HG03457 (cell line): ENCODE measurements at regions not wholly inside any gene's neighbourhood (a gene's known extent, or its start where the extent isn't known, plus 50 kb on each side); places are given as distances from the start of the nearest gene placed in this dataset.

Source experiments
- ATAC-seq: cut with Tn5 transposase; IDR thresholded peaks from one replicate; pipeline ENCODE4 v1.9.1; 2021; ENCODE audit warnings: moderate number of reproducible peaks; ENCODE audit not compliant: unreplicated experiment

DNA sequence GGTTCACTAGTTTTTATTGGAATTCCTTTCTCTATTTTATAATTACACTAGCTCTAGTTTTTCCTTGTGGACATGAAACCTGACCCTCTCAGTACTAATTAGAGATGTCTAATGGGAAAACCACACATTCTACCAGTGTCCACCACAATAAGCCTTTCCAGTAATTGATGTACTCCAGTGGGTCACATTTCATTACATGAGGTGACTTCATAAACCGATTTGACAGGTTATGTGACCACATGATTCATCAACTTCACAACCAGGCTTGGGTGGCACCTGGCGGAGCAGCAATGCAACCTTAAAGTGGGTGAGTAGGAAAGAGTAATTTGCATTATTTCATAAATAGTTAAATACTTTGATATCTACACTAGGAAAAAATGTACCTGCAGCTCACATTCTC, 284.2 kb upstream of the ADAMTS16 start:
- ATAC-seq: no peak

DNA sequence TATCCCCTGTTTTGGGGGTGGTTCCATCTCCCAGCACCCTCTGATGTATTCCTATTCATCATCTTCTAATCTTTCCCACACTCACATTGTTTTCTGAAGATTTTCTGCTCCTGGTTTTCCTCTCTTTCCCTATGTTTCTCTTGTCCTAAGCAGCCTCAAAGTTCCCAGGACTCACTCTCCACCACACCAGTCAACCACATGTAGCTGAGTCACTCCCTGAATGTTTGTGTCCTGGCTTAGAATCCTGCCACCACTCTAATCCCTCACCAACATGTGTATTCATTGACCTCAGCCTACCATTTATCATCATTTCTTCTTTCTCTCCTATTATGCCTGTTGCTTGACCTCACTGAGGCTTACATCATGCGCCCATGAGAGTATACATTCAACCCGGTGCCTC, 282.4 kb upstream of the ADAMTS16 start:
- ATAC-seq: no peak

DNA sequence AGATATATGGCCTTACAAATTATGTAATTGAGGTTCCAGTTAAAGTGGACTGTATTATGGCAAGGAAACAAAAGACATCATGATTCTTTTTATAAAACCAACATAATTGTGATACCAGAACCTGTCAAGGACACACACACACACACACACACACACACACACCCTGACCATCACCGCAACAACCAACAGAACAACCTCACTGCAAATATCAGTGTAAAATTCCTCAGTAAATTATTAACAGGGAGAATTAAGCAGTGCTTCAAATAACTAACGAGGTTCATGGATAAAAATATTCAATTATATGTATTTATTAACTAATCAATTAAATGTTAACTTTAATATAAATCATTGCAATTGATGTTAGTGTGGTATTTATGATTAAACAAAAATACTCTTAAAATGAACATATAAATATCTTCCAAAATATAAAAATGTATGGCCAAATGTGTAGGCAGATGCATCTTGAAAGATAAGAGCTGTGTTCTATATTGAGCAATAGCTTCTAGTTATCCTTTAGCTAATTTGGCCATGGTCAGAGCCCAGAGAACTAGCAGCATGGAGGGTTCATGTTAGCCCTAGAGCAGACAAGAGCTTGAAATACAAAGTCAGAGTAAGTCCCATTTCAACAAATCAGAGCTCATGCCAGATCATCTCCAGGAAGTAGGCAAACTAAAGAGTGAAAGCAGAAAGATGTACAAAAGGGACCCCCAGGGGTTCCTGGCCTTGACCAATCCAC, 280.5 kb upstream of the ADAMTS16 start:
- ATAC-seq: no peak

DNA sequence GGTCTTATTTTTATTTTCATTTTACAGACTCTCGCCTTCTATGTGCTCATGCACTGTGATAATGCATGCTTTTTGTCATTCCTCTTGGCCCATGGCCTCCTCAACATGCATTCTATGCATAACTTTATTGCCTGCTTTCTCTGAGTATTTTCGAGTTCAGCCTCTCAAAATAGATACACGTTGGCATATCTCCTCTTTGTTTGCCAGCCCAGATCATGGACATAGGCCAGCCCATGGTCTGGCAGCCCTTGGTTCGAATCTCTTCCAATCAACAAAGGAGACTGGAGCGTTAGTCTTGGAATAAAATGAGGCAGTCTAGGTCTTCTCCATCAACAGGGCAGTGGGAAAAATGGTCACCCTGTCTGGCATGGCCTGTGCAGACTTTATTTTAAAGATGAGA, 279.5 kb upstream of the ADAMTS16 start:
- no peak for ATAC-seq

DNA sequence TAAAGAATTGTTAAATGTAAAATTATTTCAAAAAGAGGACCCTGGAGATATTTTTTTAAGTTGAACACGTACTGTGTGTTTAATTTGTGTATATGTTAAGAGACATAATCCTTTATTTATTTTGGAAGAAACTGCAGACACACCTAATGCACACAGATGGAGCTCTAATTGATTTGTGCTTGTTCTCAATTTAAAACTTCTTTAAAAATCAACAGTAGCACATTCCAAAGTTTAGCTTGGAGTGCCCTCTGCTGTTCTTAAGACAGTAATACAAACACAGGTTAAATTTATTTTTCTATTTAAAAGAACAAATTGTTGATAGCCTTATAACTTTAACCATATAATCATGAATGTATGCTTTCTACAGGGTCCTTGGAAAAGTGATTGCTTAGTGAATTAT, 277.6 kb upstream of the ADAMTS16 start:
- ATAC-seq: no peak

DNA sequence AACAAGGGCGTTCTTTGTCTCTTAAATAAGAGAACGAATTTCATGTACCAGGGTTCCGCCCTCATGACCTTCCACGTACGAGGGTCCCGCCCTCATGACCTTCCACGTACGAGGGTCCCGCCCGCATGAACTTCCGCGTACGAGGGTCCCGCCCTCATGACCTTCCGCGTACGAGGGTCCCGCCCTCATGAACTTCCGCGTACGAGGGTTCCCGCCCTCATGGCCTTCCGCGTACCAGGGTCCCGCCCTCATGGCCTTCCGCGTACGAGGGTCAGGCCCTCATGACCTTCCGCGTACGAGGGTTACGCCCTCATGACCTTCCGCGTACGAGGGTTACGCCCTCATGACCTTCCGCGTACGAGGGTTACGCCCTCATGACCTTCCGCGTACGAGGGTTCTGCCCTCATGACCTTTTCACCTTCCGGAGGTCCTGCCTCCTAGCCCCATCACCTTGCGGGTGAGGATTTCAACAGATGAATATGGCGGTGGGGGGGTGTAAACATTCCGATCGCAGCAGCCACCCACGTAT, 273.9 kb upstream of the ADAMTS16 start:
- ATAC-seq: no peak

DNA sequence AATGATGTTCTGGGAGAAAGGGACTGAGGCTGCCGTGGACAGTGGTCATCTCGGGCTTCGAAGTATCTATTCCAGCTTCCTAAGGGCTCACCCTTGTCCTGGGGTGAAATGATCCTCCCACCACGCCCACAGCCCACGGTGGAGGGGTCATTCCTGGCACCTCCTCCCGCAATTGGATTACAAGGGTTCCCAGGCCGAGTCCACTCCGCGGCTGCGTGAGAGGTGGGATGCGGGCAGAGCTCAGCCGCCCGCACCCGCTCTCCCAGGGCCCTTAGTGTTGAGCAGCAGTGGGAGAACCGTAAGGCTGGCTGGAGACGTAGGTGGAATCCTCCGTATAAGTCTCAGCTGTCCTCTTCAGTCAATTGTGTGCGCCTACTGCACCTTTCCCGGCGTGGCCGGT, 273.3 kb upstream of the ADAMTS16 start:
- ATAC-seq: no peak

DNA sequence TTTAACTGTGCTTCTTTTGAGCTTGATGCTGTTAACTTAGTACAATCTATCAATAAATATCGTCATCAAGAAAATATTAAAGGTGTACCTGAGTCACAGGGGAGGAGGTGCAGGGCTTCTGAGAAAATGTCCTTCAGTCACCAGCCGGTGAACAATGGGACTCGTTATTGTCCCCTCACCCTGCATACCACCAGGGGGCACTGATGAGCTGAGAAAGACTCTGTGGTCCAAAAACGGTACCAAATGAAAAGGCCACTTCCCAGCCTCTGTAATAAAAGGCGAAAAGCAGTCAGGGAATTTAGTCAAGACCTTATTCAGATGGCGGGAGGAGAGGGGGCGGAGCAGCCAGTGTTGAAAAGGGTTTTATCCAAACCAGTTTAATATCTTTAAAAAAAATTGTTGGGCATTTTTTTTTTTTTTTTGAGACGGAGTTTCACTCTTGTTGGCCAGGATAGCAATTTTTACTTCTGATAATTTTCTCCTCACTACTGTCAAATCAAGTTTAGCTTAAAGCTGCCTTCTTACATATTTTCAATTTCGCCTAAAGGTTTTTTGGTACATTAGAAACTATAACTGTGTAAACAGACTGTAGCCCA, 271.9 kb upstream of the ADAMTS16 start:
- no peak for ATAC-seq

DNA sequence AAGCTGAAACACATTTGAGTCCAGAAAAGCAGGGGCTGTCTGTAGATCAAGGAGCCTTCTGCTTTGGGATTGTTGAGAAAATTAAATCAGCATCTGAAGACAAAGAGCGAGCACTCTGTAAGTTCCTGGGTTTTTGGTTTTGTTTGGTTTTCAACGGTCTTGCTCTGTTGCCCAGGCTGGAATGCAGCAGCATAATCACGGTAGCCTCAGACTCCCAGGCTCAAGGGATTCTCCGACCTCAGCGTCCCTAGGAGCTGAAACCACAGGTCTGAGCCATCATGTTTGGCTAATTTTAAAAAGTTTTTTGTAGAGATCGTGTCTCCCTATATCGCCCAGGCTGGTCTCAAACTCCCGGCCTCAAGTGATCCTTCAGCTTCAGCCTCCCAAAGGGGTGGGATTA, 266.5 kb upstream of the ADAMTS16 start:
- no peak for ATAC-seq

DNA sequence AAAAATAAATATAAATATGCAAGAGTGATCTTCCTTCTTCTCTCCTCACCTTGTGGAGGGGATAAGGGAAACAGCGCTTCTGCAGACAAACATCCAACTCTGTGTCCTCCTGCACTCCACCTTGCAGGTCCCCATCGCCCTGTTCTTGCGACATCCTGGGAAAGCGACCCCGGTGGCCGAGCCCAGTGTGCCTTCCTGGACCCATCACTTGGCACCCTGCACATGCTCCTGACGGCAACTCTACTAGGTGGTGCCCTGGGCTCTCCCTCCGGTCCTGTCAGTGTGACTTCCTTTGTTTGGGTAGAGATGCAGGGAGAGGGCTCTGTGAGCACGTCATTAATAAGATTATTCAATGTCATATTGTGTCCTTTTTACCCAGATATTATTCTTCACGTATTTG, 266.0 kb upstream of the ADAMTS16 start:
- no peak for ATAC-seq

DNA sequence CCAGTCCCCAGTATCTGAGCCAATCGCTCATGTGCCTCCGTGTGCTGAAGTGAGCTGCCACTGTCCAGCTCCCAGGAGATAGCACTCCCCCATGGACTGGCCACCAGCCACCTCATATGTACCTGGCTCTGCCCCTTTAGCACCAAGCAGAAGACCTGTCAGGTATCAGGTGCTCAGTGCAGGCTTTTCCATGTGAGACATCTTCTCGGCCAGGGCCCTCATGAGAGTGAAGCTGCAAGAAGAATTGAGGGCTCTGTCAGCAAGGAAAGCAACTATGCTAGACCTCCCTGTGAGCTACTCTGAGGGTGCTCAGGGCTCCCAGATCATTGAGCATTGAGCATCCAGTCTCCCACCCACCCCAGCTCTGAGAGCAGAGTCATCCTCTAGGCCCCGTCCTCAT, 264.2 kb upstream of the ADAMTS16 start:
- no peak for ATAC-seq

DNA sequence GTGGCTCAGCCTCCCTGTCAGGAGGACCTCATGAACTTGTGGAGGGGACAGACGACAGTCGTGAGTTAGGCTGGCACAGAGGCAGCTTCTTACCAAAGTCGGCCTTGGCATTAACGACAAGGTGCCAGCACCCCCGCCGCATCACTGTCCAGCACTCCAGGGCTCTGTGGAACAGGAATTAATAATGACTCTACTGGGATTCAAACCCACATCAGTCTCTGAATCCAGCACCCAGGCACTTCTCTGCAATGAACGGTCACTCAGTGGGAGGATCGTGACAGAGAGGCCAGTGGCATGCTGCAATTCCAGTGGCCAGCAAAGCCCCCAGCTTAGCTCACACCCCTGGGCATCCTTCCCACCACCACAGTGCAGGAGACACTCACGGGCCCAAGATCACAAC, 263.3 kb upstream of the ADAMTS16 start:
- ATAC-seq: no peak

DNA sequence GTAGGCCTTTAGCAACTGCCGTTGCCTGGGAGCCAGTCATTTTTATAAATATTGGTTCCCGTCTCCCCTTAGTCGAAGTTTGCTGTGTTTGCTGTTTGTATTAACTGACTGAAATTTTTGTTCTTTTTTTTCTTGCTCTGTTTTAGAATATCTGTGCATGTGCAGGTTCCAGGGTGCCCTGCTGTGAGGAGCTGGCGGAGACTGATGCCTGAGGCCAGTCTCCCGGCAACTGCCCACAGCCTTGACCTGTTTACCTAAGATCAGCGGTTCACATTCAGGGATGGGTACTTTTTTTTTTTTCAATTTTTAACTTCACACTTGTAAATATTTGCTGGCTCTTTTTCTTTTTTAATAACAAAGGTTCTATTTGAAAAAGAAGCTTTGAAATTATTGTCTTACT, 262.6 kb upstream of the ADAMTS16 start:
- ATAC-seq: no peak

DNA sequence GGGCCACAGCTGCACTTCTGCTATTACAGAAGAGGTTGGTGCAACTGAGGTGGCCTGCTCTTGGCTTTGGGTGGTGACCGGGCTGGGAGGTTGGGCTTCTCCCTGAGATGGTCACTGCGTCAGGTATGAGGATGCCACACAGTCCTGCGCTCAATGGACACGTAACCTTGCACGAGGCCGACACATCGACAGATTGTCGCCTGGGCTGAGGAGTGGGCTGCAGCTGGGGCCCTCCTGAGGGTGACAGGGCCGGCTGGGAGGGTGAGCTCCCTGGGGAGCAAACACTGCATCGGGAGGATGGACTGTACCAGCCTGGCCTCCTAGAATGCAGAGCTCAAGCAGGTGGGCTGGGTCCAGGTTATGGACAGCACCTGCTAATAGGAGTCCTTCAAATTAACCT, 261.1 kb upstream of the ADAMTS16 start:
- ATAC-seq: no peak

DNA sequence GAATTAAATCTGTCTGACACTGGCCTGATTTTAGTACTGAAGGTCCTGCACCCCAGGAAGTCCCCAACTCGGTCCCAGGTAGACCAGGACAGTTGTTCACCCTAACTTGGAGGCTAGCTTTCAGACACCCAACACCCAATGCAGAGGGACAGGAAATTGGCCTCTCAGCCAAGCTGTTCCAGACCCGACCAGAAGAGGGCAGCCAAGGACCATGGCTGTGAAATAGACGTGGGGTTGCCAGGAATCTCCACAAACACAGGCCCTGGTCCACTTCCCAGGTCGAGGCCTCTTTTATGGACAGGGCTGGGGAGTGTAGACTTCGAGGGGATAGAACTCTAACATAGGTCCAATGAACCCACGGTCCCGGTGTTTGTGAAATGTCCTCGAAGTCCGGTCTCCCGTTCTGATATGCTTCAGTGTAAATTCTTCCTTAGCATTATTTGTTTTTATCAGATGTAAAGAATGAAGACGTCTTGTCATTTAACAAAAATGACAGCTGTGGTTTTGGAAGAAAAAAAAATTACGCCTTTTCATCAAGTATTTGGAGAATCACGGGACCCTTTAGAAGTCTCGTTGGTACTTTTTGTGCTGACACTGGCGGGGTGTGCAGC, 260.3 kb upstream of the ADAMTS16 start:
- peak; percentile 87 for ATAC-seq

DNA sequence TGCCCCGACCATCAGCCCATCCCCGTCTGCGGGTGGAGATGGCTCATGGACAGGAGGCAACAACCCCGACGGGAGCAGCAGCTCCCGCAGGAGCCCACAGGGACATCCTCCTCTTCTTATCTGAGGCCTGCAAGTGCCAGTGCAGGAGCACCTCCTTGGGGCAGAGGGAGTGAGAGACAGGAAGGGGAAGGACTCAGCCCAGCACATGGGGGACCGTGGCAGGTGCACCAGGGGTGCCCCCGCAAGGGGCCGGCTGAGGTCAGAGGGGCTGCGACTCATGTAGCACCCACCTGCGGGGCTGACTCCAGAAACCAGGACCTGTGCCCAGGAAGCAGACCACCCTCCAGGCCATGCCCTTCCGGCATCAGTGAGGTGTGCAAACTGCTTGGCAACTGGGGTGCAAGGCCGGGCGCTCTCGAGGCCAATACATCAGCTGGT, 259.8 kb upstream of the ADAMTS16 start:
- ATAC-seq: no peak

DNA sequence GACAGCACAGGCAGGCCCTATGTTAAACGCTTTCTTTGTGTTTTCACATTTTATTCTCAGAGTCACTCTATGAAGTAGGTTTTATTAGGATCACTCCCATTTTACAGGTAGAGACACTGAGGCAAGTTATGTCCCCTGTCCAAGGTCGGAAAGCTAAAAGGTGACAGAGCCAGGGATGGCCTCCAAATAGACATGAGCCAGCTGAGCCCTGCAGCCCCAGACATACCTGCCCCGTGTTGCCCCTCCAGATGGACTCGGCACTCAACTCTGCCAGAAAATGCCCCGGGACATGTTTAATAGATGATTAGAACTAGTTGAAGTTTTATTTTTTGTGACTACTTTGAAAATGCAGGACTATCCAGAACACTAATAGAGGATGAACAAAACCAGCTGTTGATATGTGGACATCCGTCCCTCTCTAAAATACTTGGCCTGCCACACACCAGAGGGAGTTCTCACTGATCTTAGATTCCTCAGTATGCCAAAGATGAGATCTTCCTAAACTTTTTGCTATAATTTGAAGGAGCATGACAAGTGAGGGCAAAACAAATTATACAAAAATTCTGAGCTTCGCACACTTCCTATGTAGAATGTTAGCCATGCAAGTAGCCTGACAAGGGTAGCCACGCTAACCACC, 258.6 kb upstream of the ADAMTS16 start:
- ATAC-seq: no peak

DNA sequence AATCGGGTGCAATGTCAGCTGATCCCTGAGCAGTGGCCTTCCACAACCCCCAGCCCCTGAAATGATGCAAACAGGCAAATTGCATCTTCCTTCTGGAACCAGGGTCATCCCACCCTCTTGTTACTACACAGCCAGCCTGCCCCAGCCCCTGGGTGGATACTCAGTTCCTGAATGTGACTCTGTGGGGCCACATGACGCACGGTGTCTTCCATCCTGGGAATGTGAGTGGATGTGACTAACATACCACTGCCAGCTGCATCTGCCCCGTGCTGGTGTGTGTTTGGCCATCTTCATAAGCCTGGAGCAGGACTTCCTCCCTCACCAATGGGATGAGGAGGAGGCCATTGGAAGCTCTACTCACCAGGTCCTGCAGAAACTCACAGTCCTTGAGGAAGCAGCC, 257.9 kb upstream of the ADAMTS16 start:
- no peak for ATAC-seq

DNA sequence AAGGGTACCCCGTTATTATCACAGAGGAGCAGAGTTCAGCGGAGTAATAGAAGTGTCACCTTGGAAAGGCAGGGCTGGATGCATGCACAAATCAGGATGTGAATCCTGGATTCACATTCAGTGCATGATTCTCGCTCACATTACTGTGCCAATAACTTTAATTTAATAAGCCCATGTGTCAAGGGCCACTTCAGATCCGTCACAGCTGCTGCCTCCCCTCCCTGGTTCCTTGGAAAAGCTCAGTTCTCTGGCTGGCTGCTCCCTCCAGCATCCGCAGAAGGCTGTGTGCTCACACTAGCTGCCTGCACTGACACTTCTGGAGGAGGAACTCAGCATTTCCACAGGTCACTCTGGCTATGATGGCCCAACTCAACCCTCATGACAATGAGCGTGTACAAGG, 256.8 kb upstream of the ADAMTS16 start:
- no peak for ATAC-seq

DNA sequence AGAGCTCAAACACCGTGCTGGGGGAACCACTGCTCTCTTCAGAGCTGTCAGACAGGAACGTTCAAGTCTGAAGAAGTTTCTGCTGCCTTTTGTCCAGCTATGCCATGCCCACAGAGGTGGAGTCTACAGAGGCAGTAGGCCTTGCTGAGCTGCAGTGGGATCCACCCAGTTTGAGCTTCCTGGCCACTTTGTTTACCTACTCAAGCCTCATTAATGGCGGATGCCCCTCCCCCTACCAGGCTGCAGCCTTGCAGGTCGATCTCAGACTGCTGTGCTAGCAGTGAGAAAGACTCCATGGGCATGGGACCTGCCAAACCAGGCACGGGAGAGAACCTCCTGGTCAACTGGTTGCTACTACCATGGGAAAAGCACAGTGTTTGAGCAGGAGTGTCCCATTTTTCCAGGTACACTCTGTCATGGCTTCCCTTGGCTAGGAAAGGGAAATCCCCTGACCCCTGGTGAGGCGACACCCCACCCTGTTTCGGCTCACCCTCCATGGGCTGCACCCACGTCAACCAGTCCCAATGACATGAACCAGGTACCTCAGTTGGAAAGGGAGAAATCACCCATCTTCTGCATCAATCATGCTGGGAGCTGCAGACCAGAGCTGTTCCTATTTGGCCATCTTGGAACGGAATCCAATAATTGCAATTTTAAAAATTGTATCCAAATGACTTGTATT, 246.9 kb upstream of the ADAMTS16 start:
- ATAC-seq: no peak

DNA sequence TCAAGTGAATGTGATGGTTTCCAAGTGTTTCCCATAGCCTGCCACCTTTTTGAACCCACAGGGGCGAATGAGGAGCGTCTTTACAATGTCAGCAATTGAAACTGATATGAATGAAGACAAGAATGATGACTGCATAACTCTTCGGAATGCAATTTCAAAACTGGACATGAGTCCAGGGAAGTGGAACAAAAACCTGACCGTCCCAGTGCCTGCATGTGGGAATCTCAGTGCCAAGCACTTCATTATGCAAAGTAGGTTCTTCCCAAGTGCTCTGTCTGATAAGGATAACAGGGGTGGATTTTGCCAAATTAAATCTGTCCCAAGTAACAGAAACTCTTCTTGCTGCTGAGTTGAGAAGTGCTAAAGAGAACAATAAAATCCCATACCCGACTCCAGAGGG, 243.8 kb upstream of the ADAMTS16 start:
- ATAC-seq: no peak
